ENCODE measurements at regions not wholly inside any gene's neighbourhood (a gene's known extent, or its start where the extent isn't known, plus 50 kb on each side); places are given as distances from the start of the nearest gene placed in this dataset.

- TF ChIP-seq ETS2 (tag; IDR thresholded peaks at IDR 0.05; ENCODE audit: borderline replicate concordance, poor library complexity, severe bottlenecking): no peak
- TF ChIP-seq MTA1 (IDR thresholded peaks at IDR 0.05; ENCODE audit: borderline replicate concordance): no peak
- TF ChIP-seq ID3 (CRISPR knock-in tag; IDR thresholded peaks at IDR 0.05): no peak
- no peak for TF ChIP-seq ID3 (tag; IDR thresholded peaks at IDR 0.05)
- no peak for TF ChIP-seq TARDBP (IDR thresholded peaks at IDR 0.05)
- TF ChIP-seq MXD1 (CRISPR knock-in tag; IDR thresholded peaks at IDR 0.05; ENCODE audit: borderline replicate concordance, poor library complexity, severe bottlenecking): no peak
- no peak for TF ChIP-seq DACH1 (IDR thresholded peaks at IDR 0.05; ENCODE audit: partially characterized antibody)
- no peak for TF ChIP-seq EP300 (IDR thresholded peaks at IDR 0.05; ENCODE audit: low read length)
- TF ChIP-seq HDAC2 (IDR thresholded peaks at IDR 0.05): no peak
- TF ChIP-seq NCOA4 (IDR thresholded peaks at IDR 0.05; ENCODE audit: partially characterized antibody): no peak
- no peak for TF ChIP-seq CHD7 (IDR thresholded peaks at IDR 0.05; ENCODE audit: low read depth, low read length)
These were observed 123.0 kb downstream of the CHD9NB start (continued) for GRCh38 chr16:52929478-52930400.
